ENCODE measurements at regions not wholly inside any gene's neighbourhood (a gene's known extent, or its start where the extent isn't known, plus 50 kb on each side); places are given as distances from the start of the nearest gene placed in this dataset.

GRCh38 chr6:71015392-71015791 lies 58.5 kb upstream of the B3GAT2 start:
- H3K4me1 ChIP-seq (ENCODE audit: insufficient read depth, low read length) = no peaks in the 10 kb centered on the region
- CTCF ChIA-PET = no interaction called here
- no peak overlapping the region for H3K4me3 ChIP-seq (ENCODE audit: low read length)
- ATAC-seq (no peak), DNase-seq (no peak)
- H4K20me1 ChIP-seq (ENCODE audit: low read length) = no peaks in the 10 kb centered on the region
- H3K4me2 ChIP-seq (ENCODE audit: low read length) = no peak overlapping the region
- no peaks in the 10 kb centered on the region for H3K9me3 ChIP-seq (ENCODE audit: low read length)
- H2AFZ ChIP-seq (ENCODE audit: low read length) = no peak overlapping the region
- H3K9me2 ChIP-seq (replicated peaks; ENCODE audit: low read length) = no peaks in the 10 kb centered on the region
- no peak overlapping the region for H3K9ac ChIP-seq (ENCODE audit: low read length)
- H3K27ac ChIP-seq (ENCODE audit: low read length) = no peak overlapping the region
- H3K79me2 ChIP-seq (ENCODE audit: low read length) = no peaks in the 10 kb centered on the region
- no peaks in the 10 kb centered on the region for H3K36me3 ChIP-seq (ENCODE audit: low read depth, low read length)
- POLR2A ChIA-PET (ENCODE audit: unreplicated experiment) = no interaction called here
- BruUV-seq (replicated peaks) = no TSS peak
- intact Hi-C loops (cut with micrococcal nuclease) = loop anchor here (10.0 kb wide), 1 partner anchor 491 kb away; no protein-coding TSS in a partner anchor
- TF ChIP-seq CTCF (conservative IDR thresholded peaks at IDR 0.05; ENCODE audit: low read depth, low read length) (no peak), EZH2phosphoT487 (IDR thresholded peaks at IDR 0.05; ENCODE audit: borderline replicate concordance, low read length) (no peak), EZH2 (IDR thresholded peaks at IDR 0.05; ENCODE audit: low read length, unreplicated experiment) (no peak)
- no peaks in the 10 kb centered on the region for H3K27me3 ChIP-seq (ENCODE audit: low read length)
- H3F3A ChIP-seq (ENCODE audit: low read length, unreplicated experiment) = no peaks in the 10 kb centered on the region

- Histone ChIP-seq H3K9ac (ENCODE audit: low read length) (no peak overlapping the region), H3K9me2 (replicated peaks; ENCODE audit: low read length) (no peaks in the 10 kb centered on the region), H3K36me3 (ENCODE audit: low read depth, low read length) (no peaks in the 10 kb centered on the region), H4K20me1 (ENCODE audit: low read length) (no peaks in the 10 kb centered on the region), H3K27me3 (ENCODE audit: low read length) (no peaks in the 10 kb centered on the region), H3K4me1 (ENCODE audit: insufficient read depth, low read length) (no peaks in the 10 kb centered on the region), H3K9me3 (ENCODE audit: low read length) (no peaks in the 10 kb centered on the region), H3K27ac (ENCODE audit: low read length) (no peak overlapping the region), H3F3A (ENCODE audit: low read length, unreplicated experiment) (no peaks in the 10 kb centered on the region), H3K79me2 (ENCODE audit: low read length) (no peaks in the 10 kb centered on the region), H2AFZ (ENCODE audit: low read length) (no peak overlapping the region), H3K4me2 (ENCODE audit: low read length) (no peak overlapping the region), H3K4me3 (ENCODE audit: low read length) (no peak overlapping the region)
- no peak for ATAC-seq
- ChIA-PET CTCF (no interaction called here), POLR2A (ENCODE audit: unreplicated experiment) (no interaction called here)
- DNase-seq = no peak
- no TSS peak for BruUV-seq (replicated peaks)
- no peak for TF ChIP-seq EZH2phosphoT487 (IDR thresholded peaks at IDR 0.05; ENCODE audit: borderline replicate concordance, low read length)
- TF ChIP-seq EZH2 (IDR thresholded peaks at IDR 0.05; ENCODE audit: low read length, unreplicated experiment) = no peak
- TF ChIP-seq CTCF (conservative IDR thresholded peaks at IDR 0.05; ENCODE audit: low read depth, low read length) = no peak
- intact Hi-C loops (cut with micrococcal nuclease) = no loop called here
These were observed 71.5 kb upstream of the B3GAT2 start for GRCh38 chr6:71028236-71028876.

GRCh38 chr6:71028877-71029252 lies 72.0 kb upstream of the B3GAT2 start:
- H3K27ac ChIP-seq (ENCODE audit: low read length) = no peak overlapping the region
- no peak overlapping the region for H3K9ac ChIP-seq (ENCODE audit: low read length)
- no peaks in the 10 kb centered on the region for H4K20me1 ChIP-seq (ENCODE audit: low read length)
- H3K9me3 ChIP-seq (ENCODE audit: low read length) = no peaks in the 10 kb centered on the region
- no peaks in the 10 kb centered on the region for H3K79me2 ChIP-seq (ENCODE audit: low read length)
- no peak overlapping the region for H2AFZ ChIP-seq (ENCODE audit: low read length)
- no peaks in the 10 kb centered on the region for H3K4me1 ChIP-seq (ENCODE audit: insufficient read depth, low read length)
- CTCF ChIA-PET = no interaction called here
- BruUV-seq (replicated peaks) = no TSS peak
- H3K4me3 ChIP-seq (ENCODE audit: low read length) = no peak overlapping the region
- H3F3A ChIP-seq (ENCODE audit: low read length, unreplicated experiment) = no peaks in the 10 kb centered on the region
- POLR2A ChIA-PET (ENCODE audit: unreplicated experiment) = no interaction called here
- intact Hi-C loops (cut with micrococcal nuclease) = no loop called here
- TF ChIP-seq EZH2 (IDR thresholded peaks at IDR 0.05; ENCODE audit: low read length, unreplicated experiment) (no peak), CTCF (conservative IDR thresholded peaks at IDR 0.05; ENCODE audit: low read depth, low read length) (no peak), EZH2phosphoT487 (IDR thresholded peaks at IDR 0.05; ENCODE audit: borderline replicate concordance, low read length) (no peak)
- no peaks in the 10 kb centered on the region for H3K27me3 ChIP-seq (ENCODE audit: low read length)
- no peaks in the 10 kb centered on the region for H3K9me2 ChIP-seq (replicated peaks; ENCODE audit: low read length)
- DNase-seq = no peak
- ATAC-seq = no peak
- no peak overlapping the region for H3K4me2 ChIP-seq (ENCODE audit: low read length)
- H3K36me3 ChIP-seq (ENCODE audit: low read depth, low read length) = no peaks in the 10 kb centered on the region
